ENCODE measurements at regions not wholly inside any gene's neighbourhood (a gene's known extent, or its start where the extent isn't known, plus 50 kb on each side); places are given as distances from the start of the nearest gene placed in this dataset.

DNA sequence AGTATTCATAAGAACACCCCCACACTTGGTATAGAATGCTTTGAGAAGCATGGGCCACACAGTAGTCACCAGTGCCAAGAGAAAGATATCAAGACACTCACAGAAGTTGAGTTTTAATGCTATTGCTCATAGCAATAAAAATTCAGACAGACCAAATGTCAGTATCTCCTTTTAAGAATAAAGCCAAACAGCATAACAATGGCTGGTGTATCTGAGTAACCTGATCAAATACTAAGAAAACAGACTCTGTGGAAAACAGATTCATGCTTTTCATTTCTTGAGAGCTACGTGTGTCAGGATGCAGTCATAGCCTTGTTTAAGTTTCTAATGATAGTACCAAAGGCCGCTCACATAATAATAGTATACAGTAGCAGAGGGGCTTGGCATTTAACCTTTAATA, 778.5 kb downstream of the MECOM start:
- Mint-ChIP-seq H3K4me1 (no peaks in the 10 kb centered on the region), H3K27ac (no peak overlapping the region), H3K36me3 (no peaks in the 10 kb centered on the region), H3K9me3 (no peaks in the 10 kb centered on the region), H3K4me3 (no peak overlapping the region)
- ATAC-seq (no peak), DNase-seq (ENCODE audit: low spot score in 2 of 2) (no peak)

DNA sequence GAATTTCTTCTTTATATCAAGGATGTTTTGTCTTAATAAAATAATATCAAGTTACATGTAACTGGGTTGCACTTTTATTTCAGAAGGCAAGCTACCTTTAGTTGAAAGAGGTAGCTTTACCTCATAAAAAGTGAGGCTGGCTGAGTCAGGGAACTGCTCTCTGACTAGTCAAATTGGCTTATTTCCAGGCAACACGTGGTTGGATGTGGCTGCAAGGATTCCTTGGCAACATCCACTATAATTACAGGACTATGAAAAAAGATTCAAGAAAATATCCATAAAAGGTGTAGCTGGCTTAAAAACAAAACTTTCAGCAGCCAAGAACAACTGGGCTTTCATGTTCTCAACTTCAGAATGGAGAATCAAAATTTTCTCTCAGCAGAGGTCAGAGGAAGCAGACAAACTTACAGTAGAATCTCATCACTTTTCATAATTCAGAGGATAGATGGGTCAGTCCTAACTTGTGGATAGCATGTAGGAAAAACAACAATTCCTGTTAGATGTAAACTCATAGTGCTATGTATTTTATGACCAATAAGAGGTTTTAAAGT, 779.1 kb downstream of the MECOM start:
- Mint-ChIP-seq H3K4me1 (no peaks in the 10 kb centered on the region), H3K27ac (no peak overlapping the region), H3K9me3 (no peaks in the 10 kb centered on the region), H3K36me3 (no peaks in the 10 kb centered on the region), H3K4me3 (no peak overlapping the region)
- no peak for ATAC-seq
- no peak for DNase-seq (ENCODE audit: low spot score in 2 of 2)

DNA sequence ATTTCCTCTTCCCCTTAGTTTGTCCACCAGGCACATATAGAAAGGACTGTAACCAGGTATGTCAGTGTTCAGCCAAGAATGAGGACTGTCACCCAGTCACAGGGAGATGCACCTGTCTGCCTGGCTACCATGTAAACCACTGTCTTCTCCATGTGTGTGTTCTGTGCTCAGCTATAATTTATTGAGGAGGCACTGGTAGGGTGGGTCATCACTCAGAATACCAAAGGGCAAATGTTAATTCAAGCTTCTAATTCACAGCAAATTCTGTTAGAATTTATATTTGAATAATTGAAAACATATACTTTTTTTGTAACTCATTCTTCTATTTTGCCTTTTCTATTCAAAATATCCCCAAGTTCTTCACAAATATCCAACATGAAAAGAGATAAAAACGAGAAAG, 780.4 kb downstream of the MECOM start:
- Mint-ChIP-seq H3K9me3 (no peaks in the 10 kb centered on the region), H3K36me3 (no peaks in the 10 kb centered on the region), H3K4me3 (no peak overlapping the region)

DNA sequence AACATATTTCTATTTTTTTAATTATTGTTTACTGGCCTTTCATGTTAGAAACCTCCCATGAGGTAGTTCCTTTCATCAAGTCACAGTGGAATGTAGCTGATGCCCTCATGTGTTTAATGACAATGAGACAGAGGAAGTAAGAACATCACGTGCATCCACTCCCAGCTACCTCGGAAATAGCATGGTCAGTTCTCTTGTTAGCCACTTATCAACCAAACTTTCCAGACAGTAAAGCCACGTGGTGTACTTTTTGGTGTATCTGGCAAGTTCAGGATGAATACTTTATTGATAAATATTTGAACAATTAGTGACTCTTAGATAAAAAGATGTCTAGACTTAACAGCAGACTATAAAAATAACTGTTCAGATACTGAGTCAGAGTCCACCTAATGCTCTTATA, 781.7 kb downstream of the MECOM start:
- H3K4me3 Mint-ChIP-seq: no peak overlapping the region
- DNase-seq (ENCODE audit: low spot score in 2 of 2): no peak
- ATAC-seq: no peak

More for the DNA sequence above, 780.4 kb downstream of the MECOM start:
- H3K27ac Mint-ChIP-seq: no peak overlapping the region
- DNase-seq (ENCODE audit: low spot score in 2 of 2) (no peak), ATAC-seq (no peak)
- no peaks in the 10 kb centered on the region for H3K4me1 Mint-ChIP-seq

DNA sequence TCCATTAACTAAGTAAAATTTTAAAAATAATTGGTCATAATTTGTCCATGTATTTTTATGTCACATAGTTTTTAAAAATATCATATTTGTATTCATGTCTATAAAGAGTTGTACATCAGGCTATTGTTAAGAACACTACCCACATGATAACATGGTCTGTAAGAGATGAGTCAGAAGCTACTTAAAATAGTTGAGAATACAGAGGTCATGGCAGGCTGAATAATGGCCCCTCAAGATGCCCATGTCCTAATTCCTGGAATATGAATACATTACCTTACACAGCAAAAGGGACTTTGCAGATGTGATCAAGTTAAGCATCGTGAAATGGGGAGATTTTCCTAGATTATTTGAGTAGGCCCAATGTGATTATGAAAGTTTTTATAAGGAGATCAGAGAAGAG, 782.9 kb upstream of the GOLIM4 start:
- H3K9me3 Mint-ChIP-seq: peaks cover 3% of the 10 kb centered on the region
- no peak for DNase-seq (ENCODE audit: low spot score in 2 of 2)
- no peaks in the 10 kb centered on the region for H3K36me3 Mint-ChIP-seq
- H3K27ac Mint-ChIP-seq: no peak overlapping the region
- no peak overlapping the region for H3K4me3 Mint-ChIP-seq
- no peak for ATAC-seq
- H3K4me1 Mint-ChIP-seq: no peaks in the 10 kb centered on the region

More for the DNA sequence above, 781.7 kb downstream of the MECOM start:
- Mint-ChIP-seq H3K9me3 (no peaks in the 10 kb centered on the region), H3K27ac (no peak overlapping the region), H3K36me3 (no peaks in the 10 kb centered on the region), H3K4me1 (no peaks in the 10 kb centered on the region)

DNA sequence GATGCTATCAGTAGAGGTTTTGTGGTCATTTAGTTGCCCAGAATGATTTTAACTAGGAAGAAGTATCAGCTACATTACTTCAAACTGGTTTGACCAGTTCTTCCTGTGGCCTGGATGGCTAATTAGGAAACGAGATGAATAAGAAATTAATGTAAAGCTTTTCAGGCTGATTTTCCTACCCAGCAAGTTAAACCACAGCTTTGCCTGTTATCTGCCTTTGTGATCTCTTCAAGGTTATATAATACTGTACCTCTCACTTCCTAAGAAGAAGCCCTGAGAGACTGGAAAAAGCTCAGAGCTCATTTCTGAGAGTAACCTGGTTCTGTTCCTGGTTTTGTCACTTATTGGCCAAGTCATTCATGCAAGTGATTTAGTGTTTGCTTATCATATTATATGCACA, 782.2 kb upstream of the GOLIM4 start:
- Mint-ChIP-seq H3K4me3 (no peak overlapping the region), H3K36me3 (no peaks in the 10 kb centered on the region), H3K9me3 (peaks cover 3% of the 10 kb centered on the region), H3K4me1 (no peaks in the 10 kb centered on the region), H3K27ac (no peak overlapping the region)
- DNase-seq (ENCODE audit: low spot score in 2 of 2) (no peak), ATAC-seq (no peak)

DNA sequence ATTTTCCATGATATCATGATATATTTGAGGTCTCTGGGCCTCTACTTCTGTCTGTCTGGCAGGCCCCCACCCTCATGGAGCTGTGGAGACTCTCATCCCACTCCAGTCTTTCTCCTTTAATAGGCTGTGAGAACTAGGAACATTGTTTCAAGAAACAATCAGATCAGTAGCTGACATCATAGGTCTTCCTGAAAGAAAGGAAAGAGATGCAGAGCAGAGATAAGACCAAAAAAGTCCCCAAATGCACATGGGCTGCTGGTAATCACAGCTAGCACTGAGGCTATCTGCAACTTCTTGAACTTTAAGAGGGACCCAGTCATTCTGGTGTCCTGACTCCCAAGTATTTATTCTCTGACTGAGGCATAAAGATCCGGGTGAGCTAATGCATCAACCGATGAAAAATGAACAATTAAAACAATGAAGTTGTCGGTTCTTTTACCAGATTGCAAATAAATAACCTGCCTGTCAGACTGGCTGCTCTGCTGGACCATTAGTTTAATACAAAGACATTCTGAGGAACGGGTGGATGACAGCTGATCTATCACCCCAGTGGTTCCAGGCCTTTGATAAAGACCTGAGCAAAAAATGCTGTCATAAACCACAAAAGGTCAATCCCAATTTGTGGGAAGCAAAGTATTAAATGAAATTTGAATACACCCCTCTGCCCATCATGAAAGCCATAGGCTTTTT, 780.8 kb upstream of the GOLIM4 start:
- Mint-ChIP-seq H3K27ac (no peak overlapping the region), H3K4me3 (no peak overlapping the region), H3K4me1 (no peaks in the 10 kb centered on the region), H3K9me3 (peaks cover 3% of the 10 kb centered on the region), H3K36me3 (no peaks in the 10 kb centered on the region)
- DNase-seq (ENCODE audit: low spot score in 2 of 2) (no peak), ATAC-seq (no peak)

DNA sequence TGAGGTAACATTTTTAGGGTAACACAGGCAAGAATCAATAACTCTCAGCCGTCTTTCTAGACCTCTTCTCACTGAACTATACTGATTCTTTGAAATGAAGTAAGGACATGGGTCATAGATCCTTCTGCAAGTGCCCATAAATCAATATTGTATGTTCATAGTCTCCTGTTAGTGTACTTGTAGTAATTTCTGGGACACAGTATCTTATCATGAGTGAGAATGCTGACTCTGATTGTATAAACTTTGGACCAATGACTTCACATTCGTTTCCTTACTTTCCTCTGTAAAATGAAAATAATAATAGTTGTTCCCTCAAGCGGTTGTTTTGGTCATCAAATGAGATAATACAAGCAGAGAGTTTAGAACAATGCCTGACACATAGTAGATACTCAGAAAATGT, 777.1 kb upstream of the GOLIM4 start:
- DNase-seq (ENCODE audit: low spot score in 2 of 2): no peak
- ATAC-seq: no peak
- H3K4me1 Mint-ChIP-seq: no peaks in the 10 kb centered on the region
- H3K36me3 Mint-ChIP-seq: no peaks in the 10 kb centered on the region
- no peak overlapping the region for H3K27ac Mint-ChIP-seq
- peaks cover 3% of the 10 kb centered on the region for H3K9me3 Mint-ChIP-seq
- no peak overlapping the region for H3K4me3 Mint-ChIP-seq

DNA sequence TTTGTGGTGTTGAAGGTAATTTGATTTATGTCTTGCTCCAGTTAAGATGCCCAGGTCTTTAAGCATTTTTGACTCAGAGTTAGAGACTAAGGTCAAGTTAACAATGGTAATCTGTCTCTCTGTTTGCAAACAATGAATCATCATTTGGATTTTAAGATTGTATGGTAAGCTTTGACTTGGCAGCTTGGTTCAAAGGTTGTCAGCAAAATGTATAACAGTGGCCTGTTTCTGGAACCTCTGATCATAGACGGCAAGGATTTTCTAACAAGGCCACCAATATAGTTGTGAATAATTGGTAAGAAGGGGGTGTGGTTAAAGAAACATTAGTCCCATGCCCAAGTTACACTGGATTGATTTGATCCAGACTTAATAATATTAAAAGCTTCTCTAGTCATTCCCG, 775.2 kb upstream of the GOLIM4 start:
- H3K9me3 Mint-ChIP-seq: peaks cover 3% of the 10 kb centered on the region
- H3K36me3 Mint-ChIP-seq: no peaks in the 10 kb centered on the region
- no peak overlapping the region for H3K4me3 Mint-ChIP-seq
- no peak for DNase-seq (ENCODE audit: low spot score in 2 of 2)
- no peak overlapping the region for H3K27ac Mint-ChIP-seq
- H3K4me1 Mint-ChIP-seq: no peaks in the 10 kb centered on the region
- ATAC-seq: no peak

DNA sequence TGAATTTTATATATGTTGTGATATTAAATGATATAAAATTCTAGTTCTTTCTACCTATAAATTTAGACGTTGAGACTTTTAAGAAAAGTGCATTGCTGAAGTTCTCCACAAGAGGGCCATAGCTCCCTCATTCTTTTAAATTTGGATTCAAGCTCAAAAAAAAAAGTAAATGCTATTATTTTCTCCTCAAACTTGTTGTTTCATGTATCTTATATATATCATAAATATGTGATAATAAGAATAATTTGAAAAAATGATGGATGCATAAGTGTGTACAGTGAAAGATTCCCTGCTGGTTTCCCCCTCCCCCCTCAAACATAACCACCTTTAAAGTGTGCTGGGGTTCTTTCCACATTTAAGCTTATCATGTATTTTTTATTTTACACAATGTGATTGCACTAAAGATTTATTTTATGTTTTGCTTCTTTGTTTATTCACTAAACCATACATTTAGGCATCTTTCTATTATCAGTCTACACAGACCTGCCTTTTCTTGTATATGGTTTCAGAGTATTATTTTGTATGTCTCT, 769.4 kb upstream of the GOLIM4 start:
- no peaks in the 10 kb centered on the region for H3K4me1 Mint-ChIP-seq
- DNase-seq (ENCODE audit: low spot score in 2 of 2) (no peak), ATAC-seq (no peak)
- H3K9me3 Mint-ChIP-seq: peaks cover 3% of the 10 kb centered on the region
- no peaks in the 10 kb centered on the region for H3K36me3 Mint-ChIP-seq
- no peak overlapping the region for H3K27ac Mint-ChIP-seq
- H3K4me3 Mint-ChIP-seq: no peak overlapping the region

DNA sequence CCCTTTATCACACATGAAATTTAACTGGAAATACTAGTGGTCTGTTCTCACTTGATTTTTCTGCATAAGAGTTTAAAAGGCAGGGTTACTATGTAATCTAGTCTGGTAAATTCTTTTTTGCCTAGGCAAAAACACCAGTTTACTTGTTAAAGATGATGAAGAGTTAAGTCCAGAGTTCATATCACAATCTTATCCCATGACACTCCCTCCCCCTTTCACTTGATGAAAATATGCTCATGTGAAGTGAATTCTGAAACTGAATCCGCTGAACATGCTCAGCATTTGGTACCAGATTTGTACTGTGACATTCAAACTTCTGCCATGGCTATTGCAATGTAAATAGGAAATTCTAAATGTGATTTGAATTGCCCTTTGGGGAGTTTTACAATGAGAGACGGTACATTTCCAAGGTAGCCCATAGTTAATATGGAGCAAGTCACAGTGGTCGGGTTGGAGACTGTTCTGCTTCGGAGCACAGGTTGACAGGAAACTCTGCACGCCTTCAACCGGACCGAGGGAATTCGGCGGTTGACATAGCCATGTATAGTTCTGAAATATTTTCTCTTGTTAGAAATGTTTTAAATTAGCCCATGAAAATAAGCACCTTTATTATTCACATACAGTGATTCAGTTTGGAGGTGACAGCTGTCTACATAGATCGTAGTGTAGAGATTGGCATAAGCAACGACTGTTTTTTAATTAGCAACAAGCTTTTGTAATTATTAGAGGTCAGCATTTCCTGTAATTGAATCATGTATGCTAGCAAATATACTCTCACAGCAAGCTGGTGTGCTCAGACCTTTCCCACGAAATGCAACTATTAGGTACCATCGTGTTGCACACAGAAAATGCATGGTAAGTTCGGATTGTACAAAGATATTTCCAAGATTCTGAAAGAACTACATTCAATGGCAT, 768.6 kb upstream of the GOLIM4 start:
- H3K4me3 Mint-ChIP-seq: no peak overlapping the region
- ATAC-seq (no peak), DNase-seq (ENCODE audit: low spot score in 2 of 2) (no peak)
- no peak overlapping the region for H3K27ac Mint-ChIP-seq
- no peaks in the 10 kb centered on the region for H3K36me3 Mint-ChIP-seq
- no peaks in the 10 kb centered on the region for H3K4me1 Mint-ChIP-seq
- peaks cover 3% of the 10 kb centered on the region for H3K9me3 Mint-ChIP-seq

DNA sequence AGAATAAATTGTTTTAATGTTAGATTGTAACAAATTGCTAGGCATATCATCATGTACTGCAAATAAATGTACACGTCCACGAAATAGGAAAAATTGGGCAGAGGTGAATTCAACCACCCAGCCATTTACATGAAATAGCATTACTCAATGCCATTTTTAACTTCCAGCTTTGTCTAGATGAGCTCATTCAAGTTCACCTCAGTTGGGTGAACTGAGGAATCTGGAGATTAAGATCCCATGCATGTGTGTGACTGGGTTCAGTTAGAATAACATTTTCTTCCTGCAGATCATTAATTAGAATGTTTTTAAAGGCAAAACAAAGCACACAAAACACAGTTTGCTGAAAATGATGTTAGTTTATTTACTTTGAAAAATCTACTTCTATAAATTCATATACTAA, 767.8 kb upstream of the GOLIM4 start:
- no peak overlapping the region for H3K4me3 Mint-ChIP-seq
- H3K27ac Mint-ChIP-seq: no peak overlapping the region

DNA sequence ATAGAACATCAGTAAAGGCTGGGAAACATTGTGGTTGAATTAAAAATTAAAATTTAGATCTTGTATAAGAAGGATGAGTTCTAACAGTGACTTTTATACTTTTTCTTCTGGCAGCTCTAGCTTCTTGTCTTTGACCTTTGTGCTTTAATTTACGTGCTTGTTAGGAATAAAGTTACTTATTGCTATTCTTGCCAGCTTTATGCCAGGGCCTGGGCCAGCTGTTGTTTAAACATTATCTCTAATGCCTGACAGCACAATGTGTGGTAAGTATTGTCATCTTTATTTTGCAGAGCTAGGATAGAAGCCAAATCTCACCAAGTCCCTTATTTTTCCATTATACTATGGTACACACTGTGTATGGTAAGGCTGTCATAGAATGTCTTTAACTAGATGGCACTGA, 766.7 kb upstream of the GOLIM4 start:
- Mint-ChIP-seq H3K36me3 (no peaks in the 10 kb centered on the region), H3K9me3 (peaks cover 3% of the 10 kb centered on the region), H3K27ac (no peak overlapping the region), H3K4me3 (no peak overlapping the region), H3K4me1 (no peaks in the 10 kb centered on the region)
- DNase-seq (ENCODE audit: low spot score in 2 of 2) (no peak), ATAC-seq (no peak)

More for the DNA sequence above, 767.8 kb upstream of the GOLIM4 start:
- ATAC-seq (no peak), DNase-seq (ENCODE audit: low spot score in 2 of 2) (no peak)
- Mint-ChIP-seq H3K4me1 (no peaks in the 10 kb centered on the region), H3K9me3 (peaks cover 3% of the 10 kb centered on the region), H3K36me3 (no peaks in the 10 kb centered on the region)

DNA sequence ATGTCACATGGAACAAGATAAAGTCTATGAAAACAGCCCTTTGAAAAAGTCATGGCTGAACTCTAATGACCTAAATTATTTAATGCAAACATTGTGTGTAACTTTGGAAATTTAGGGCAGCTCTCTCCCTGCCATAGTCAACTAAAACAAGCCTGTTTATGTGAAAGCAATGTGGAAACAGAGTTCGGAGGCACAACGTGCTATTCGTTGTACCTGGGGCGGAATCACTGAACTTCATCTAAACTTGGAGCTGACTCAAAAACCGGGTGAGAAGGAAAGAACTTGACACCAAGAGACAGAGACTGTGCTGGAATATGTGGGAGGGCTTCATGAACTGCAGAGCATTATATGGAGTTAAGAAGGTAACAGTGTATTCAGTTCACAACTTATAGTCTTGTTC, 764.9 kb upstream of the GOLIM4 start:
- ATAC-seq (no peak), DNase-seq (ENCODE audit: low spot score in 2 of 2) (no peak)
- no peak overlapping the region for H3K27ac Mint-ChIP-seq
- H3K4me3 Mint-ChIP-seq: no peak overlapping the region
- no peaks in the 10 kb centered on the region for H3K36me3 Mint-ChIP-seq
- H3K4me1 Mint-ChIP-seq: no peaks in the 10 kb centered on the region
- peaks cover 7% of the 10 kb centered on the region for H3K9me3 Mint-ChIP-seq

DNA sequence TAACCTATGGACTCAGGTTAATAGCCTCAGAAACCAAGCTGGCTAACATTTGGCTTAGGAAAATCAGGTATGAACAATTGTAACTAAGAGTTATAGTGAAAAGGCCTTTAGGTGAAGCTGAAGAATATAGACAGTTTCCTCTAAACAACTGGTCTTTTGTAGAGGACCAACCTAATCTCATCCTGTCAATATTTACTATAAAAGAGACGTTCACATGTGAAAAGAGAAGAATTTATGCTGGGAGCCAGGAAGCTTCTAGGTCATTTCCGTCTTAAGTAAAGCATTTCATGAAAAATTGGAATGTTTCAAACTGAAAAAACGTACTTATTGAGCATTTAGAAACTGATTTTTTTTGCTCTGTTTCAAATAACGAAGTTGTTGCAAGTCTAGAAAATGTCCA, 764.3 kb upstream of the GOLIM4 start:
- H3K27ac Mint-ChIP-seq: no peak overlapping the region
- ATAC-seq: no peak
- no peak for DNase-seq (ENCODE audit: low spot score in 2 of 2)
- no peaks in the 10 kb centered on the region for H3K4me1 Mint-ChIP-seq
- H3K9me3 Mint-ChIP-seq: peaks cover 7% of the 10 kb centered on the region
- no peak overlapping the region for H3K4me3 Mint-ChIP-seq
- no peaks in the 10 kb centered on the region for H3K36me3 Mint-ChIP-seq

DNA sequence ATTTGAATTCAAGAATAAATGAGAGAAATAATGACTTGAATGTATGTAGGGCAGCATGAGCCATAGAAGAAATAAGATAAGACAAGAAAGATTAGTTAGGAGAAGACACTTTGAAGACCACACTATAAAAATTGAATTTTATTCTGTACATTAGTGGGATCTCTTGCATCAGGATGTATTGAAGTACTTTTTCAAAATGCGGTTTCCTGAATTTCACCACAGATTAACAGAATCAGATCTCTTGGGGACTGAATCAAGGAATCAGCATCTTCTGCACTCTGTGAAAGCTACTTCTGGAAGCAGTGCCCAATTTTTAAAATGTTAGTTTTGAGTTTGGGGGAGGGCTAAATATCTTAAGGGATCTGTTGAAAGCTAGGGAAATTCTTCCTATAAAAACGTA, 763.9 kb upstream of the GOLIM4 start:
- Mint-ChIP-seq H3K36me3 (no peaks in the 10 kb centered on the region), H3K27ac (no peak overlapping the region), H3K4me3 (no peak overlapping the region), H3K9me3 (peaks cover 7% of the 10 kb centered on the region), H3K4me1 (no peaks in the 10 kb centered on the region)
- no peak for DNase-seq (ENCODE audit: low spot score in 2 of 2)
- ATAC-seq: no peak

Data from stimulated activated effector memory CD8-positive, alpha-beta T cell treated with anti-CD3 and anti-CD28 coated beads, Interleukin-12 subunit alpha, Interleukin-12 subunit beta, amount 100 ng/mL, for 72 hours (primary cell).